SK-N-SH treated with all-trans-retinoic acid at 6 μM for 48 hours (cell line): ENCODE measurements at regions not wholly inside any gene's neighbourhood (a gene's known extent, or its start where the extent isn't known, plus 50 kb on each side); places are given as distances from the start of the nearest gene placed in this dataset.

Experiments used
- ATAC-seq: fragments of 200-7000 bp; cut with Tn5 transposase; 3 replicates; pipeline ENCODE4 v1.9.1; 2020; ENCODE audit warnings: mild to moderate bottlenecking, moderate library complexity
- ARNTL ChIP-seq: fragments of 450-650 bp; formaldehyde crosslinking; IDR thresholded peaks from 2 replicates; pipeline ENCODE4 v1.5.0; 2020; ENCODE audit warnings: low read depth, mild to moderate bottlenecking, moderate library complexity, borderline replicate concordance
- BACH2 ChIP-seq: fragments of 250-450 bp; sonication (Bioruptor Pico); IDR thresholded peaks from 2 replicates; pipeline ENCODE4 v1.9.0; 2021; ENCODE audit warnings: mild to moderate bottlenecking, borderline replicate concordance
- CSDC2 ChIP-seq: fragments of 250-450 bp; sonication (Bioruptor Pico); IDR thresholded peaks from 2 replicates; pipeline ENCODE4 v1.5.0; 2020; ENCODE audit warnings: mild to moderate bottlenecking, moderate library complexity
- CSRNP3 ChIP-seq: fragments of 250-450 bp; sonication (Bioruptor Pico); IDR thresholded peaks from 2 replicates; pipeline ENCODE4 v1.5.1; 2021; ENCODE audit warnings: mild to moderate bottlenecking, moderate library complexity
- ESRRG ChIP-seq: fragments of 250-450 bp; sonication (Bioruptor Pico); IDR thresholded peaks from 2 replicates; pipeline ENCODE4 v1.6.1; 2021; ENCODE audit warnings: mild to moderate bottlenecking
- GLIS3 ChIP-seq: fragments of 250-450 bp; sonication (Bioruptor Pico); IDR thresholded peaks from 2 replicates; pipeline ENCODE4 v1.5.0; 2020; ENCODE audit warnings: mild to moderate bottlenecking, moderate library complexity
- ISL1 ChIP-seq: fragments of 250-450 bp; sonication (Bioruptor Pico); IDR thresholded peaks from 2 replicates; pipeline ENCODE4 v2.1.2; 2022; ENCODE audit warnings: mild to moderate bottlenecking, moderate library complexity
- PATZ1 ChIP-seq: fragments of 250-450 bp; sonication (Bioruptor Pico); IDR thresholded peaks from 2 replicates; pipeline ENCODE4 v1.8.0; 2020; ENCODE audit warnings: mild to moderate bottlenecking, moderate library complexity, borderline replicate concordance
- POU6F1 ChIP-seq: fragments of 250-450 bp; sonication (Bioruptor Pico); IDR thresholded peaks from 2 replicates; pipeline ENCODE4 v1.8.0; 2021; ENCODE audit warnings: low read depth, mild to moderate bottlenecking, moderate library complexity, borderline replicate concordance
- PPARA ChIP-seq: fragments of 250-450 bp; sonication (Bioruptor Pico); IDR thresholded peaks from 2 replicates; pipeline ENCODE4 v1.5.0; 2020; ENCODE audit warnings: mild to moderate bottlenecking, borderline replicate concordance
- RARB ChIP-seq: fragments of 250-450 bp; sonication (Bioruptor Pico); IDR thresholded peaks from 2 replicates; pipeline ENCODE4 v1.8.0; 2021; ENCODE audit warnings: mild to moderate bottlenecking, moderate library complexity
- TOX ChIP-seq: fragments of 250-450 bp; sonication (Bioruptor Pico); IDR thresholded peaks from 2 replicates; pipeline ENCODE4 v1.8.0; 2021; ENCODE audit warnings: mild to moderate bottlenecking, moderate library complexity, borderline replicate concordance
- TSHZ2 ChIP-seq: fragments of 250-450 bp; sonication (Bioruptor Pico); IDR thresholded peaks from 2 replicates; pipeline ENCODE4 v1.5.0; 2020; ENCODE audit warnings: mild to moderate bottlenecking, moderate library complexity
- ZC3H10 ChIP-seq: fragments of 250-450 bp; sonication (Bioruptor Pico); IDR thresholded peaks from 2 replicates; pipeline ENCODE4 v1.5.1; 2021; ENCODE audit warnings: mild to moderate bottlenecking, moderate library complexity
- ZFP3 ChIP-seq: fragments of 250-450 bp; sonication (Bioruptor Pico); IDR thresholded peaks from 2 replicates; pipeline ENCODE4 v1.5.0; 2020; ENCODE audit warnings: mild to moderate bottlenecking, moderate library complexity
- ZFP30 ChIP-seq: fragments of 450-650 bp; formaldehyde crosslinking; IDR thresholded peaks from 2 replicates; pipeline ENCODE4 v1.5.0; 2022; ENCODE audit warnings: mild to moderate bottlenecking, moderate library complexity
- ZNF565 ChIP-seq: fragments of 450-650 bp; formaldehyde crosslinking; conservative IDR thresholded peaks from 2 replicates; pipeline ENCODE4 v1.5.0; 2020; ENCODE audit warnings: low read depth, mild to moderate bottlenecking, moderate library complexity
- ZNF70 ChIP-seq: fragments of 450-650 bp; formaldehyde crosslinking; IDR thresholded peaks from 2 replicates; pipeline ENCODE4 v1.5.0; 2020; ENCODE audit warnings: mild to moderate bottlenecking, moderate library complexity

DNA sequence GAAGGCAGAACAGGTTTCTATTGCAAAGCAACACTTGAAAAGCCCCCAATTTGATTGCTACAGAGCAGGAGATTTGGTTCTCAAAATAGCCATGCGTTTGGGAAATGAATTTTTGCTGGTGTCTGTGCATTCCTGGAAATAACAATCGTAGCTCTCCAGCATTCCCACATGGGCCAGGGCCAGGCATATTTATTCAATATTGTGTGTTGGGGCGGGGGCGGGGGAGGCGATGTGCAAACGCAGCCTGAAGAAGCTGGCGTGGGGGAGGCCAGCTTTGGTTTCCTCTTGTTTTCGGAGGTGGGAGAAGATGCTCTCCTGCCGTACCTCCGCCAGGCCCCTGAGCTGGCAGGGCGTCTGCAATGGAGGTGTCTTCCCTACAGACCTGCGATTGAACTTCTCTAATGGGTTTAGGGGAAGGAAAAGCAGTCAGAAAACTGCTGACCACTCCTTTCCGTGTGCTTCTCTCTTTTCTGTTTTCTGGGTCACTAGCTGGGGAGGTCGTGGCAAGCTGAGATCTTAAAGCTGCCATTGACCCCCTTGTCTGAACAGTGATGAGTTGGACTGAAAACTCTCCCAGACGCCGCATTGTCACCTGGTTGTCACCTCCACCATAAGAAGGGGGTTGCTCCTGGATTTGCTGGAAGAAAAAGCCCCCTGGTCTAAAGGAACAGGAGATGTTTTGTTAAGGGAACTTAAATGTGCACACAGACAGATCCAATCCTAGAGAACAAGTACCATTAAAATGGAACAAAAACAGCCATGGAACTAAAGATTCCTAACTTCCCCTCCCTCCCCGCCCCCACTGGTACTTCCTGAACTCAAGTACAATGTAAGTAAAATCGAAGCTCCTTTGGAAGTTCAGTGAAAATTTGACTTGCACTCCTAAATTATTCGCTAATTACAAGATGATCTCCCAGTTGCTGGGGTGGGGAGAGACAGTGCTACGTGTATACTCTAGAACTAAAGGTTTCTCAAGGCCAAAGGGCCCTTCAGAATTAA lies 56.4 kb upstream of the HABP2 start:
- TF ChIP-seq ESRRG (CRISPR knock-in tag), result no peak
- TF ChIP-seq CSDC2 (CRISPR knock-in tag), result no peak
- no peak for TF ChIP-seq RARB
- TF ChIP-seq PPARA (CRISPR knock-in tag), result no peak
- no peak for TF ChIP-seq BACH2 (CRISPR knock-in tag)
- no peak for TF ChIP-seq ZFP3 (CRISPR knock-in tag)
- no peak for TF ChIP-seq ZNF70 (CRISPR knock-in tag)
- TF ChIP-seq CSRNP3 (CRISPR knock-in tag), result no peak
- TF ChIP-seq ZNF565 (CRISPR knock-in tag), result no peak
- TF ChIP-seq PATZ1 (CRISPR knock-in tag), result no peak
- TF ChIP-seq ARNTL (CRISPR knock-in tag), result no peak
- TF ChIP-seq ZFP30 (CRISPR knock-in tag), result no peak
- TF ChIP-seq ZC3H10 (CRISPR knock-in tag), result no peak
- no peak for TF ChIP-seq GLIS3 (CRISPR knock-in tag)
- no peak for TF ChIP-seq TSHZ2 (CRISPR knock-in tag)
- no peak for TF ChIP-seq ISL1 (CRISPR knock-in tag)
- TF ChIP-seq TOX (CRISPR knock-in tag), result no peak
- no peak for TF ChIP-seq POU6F1 (CRISPR knock-in tag)
- no peak for ATAC-seq

- no peak for TF ChIP-seq PPARA (CRISPR knock-in tag)
- no peak for TF ChIP-seq ISL1 (CRISPR knock-in tag)
- no peak for TF ChIP-seq ZNF565 (CRISPR knock-in tag)
- TF ChIP-seq, all 23 proteins: peak for 0
- no peak for ATAC-seq
These were observed 55.7 kb upstream of the HABP2 start for GRCh38 chr10:113497198-113497597.

- peak; percentile 46 for ATAC-seq
These were observed 53.9 kb upstream of the HABP2 start for GRCh38 chr10:113498997-113499396.

More at GRCh38 chr10:113498997-113499396, 53.9 kb upstream of the HABP2 start:
- no peak for TF ChIP-seq POU6F1 (CRISPR knock-in tag)
